Mesothelial cell of epicardium (in vitro differentiated cells): ENCODE measurements at regions not wholly inside any gene's neighbourhood (a gene's known extent, or its start where the extent isn't known, plus 50 kb on each side); places are given as distances from the start of the nearest gene placed in this dataset.

ENCODE experiments used
- DNase-seq, 2 experiments: peaks; one replicate each; pipeline ENCODE4 v3.0.0; 2021; ENCODE audit warnings: low spot score in 2 of 2; ENCODE audit not compliant: unreplicated experiment in 2 of 2
- H3K27ac Mint-ChIP-seq: 2 replicates; pipeline ENCODE4 v1.8.0; 2021; ENCODE audit warnings: mixed read lengths
- H3K27me3 Mint-ChIP-seq: 2 replicates; pipeline ENCODE4 v1.8.0; 2021; ENCODE audit warnings: low read depth, mixed read lengths
- H3K36me3 Mint-ChIP-seq: 2 replicates; pipeline ENCODE4 v1.8.0; 2021; ENCODE audit warnings: mixed read lengths
- H3K4me1 Mint-ChIP-seq: 2 replicates; pipeline ENCODE4 v1.8.0; 2021; ENCODE audit warnings: mixed read lengths
- H3K4me3 Mint-ChIP-seq: 2 replicates; pipeline ENCODE4 v1.8.0; 2021; ENCODE audit warnings: mild to moderate bottlenecking, moderate library complexity, mixed read lengths
- H3K9me3 Mint-ChIP-seq: 2 replicates; pipeline ENCODE4 v1.8.0; 2021; ENCODE audit warnings: mixed read lengths
- CTCF ChIP-seq: fragments of 200-600 bp; sonication (generic); IDR thresholded peaks from one replicate; pipeline ENCODE4 v1.5.0; 2021; ENCODE audit warnings: antibody characterized with exemption; ENCODE audit not compliant: unreplicated experiment

DNA sequence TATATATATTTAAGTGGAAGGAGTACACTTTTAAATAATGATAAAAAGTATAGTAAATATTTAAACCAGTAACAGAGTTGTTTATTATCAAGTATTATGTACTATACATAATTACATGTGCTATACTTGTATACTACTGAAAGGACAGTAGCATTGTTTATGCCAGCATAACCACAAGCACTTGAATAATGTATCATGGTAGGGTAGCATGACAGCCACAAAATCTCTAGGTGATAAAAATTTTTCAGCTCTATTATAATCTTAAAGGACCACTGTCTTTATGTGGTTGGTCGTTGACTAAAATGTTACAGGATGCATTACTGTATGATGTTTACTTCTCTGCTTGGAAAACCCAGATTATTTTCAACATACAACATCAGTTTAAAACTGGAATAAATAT, 349.2 kb downstream of the CASP12 start:
- H3K4me1 Mint-ChIP-seq: no peaks in the 10 kb centered on the region
- no peak overlapping the region for H3K27ac Mint-ChIP-seq
- no peaks in the 10 kb centered on the region for H3K36me3 Mint-ChIP-seq
- DNase-seq: no peak
- H3K4me3 Mint-ChIP-seq: no peak overlapping the region
- no peaks in the 10 kb centered on the region for H3K27me3 Mint-ChIP-seq
- TF ChIP-seq CTCF: no peak
- peaks cover 4% of the 10 kb centered on the region for H3K9me3 Mint-ChIP-seq

GRCh38 chr11:104547996-104548661, 350.1 kb downstream of the CASP12 start:
- Mint-ChIP-seq H3K27ac (no peak overlapping the region), H3K9me3 (peaks cover 8% of the 10 kb centered on the region), H3K27me3 (no peaks in the 10 kb centered on the region), H3K36me3 (no peaks in the 10 kb centered on the region), H3K4me1 (no peaks in the 10 kb centered on the region), H3K4me3 (no peak overlapping the region)
- TF ChIP-seq CTCF: no peak
- no peak for DNase-seq

GRCh38 chr11:104546501-104546900, 351.8 kb downstream of the CASP12 start:
- Mint-ChIP-seq H3K4me3 (no peak overlapping the region), H3K27me3 (no peaks in the 10 kb centered on the region), H3K27ac (no peak overlapping the region), H3K36me3 (no peaks in the 10 kb centered on the region), H3K4me1 (peaks cover under 1% of the 10 kb centered on the region), H3K9me3 (peaks cover 8% of the 10 kb centered on the region)
- DNase-seq: no peak
- TF ChIP-seq CTCF: no peak

- no peaks in the 10 kb centered on the region for H3K36me3 Mint-ChIP-seq
- no peak for TF ChIP-seq CTCF
These were observed 356.6 kb downstream of the CASP12 start for GRCh38 chr11:104541701-104542100.

DNA sequence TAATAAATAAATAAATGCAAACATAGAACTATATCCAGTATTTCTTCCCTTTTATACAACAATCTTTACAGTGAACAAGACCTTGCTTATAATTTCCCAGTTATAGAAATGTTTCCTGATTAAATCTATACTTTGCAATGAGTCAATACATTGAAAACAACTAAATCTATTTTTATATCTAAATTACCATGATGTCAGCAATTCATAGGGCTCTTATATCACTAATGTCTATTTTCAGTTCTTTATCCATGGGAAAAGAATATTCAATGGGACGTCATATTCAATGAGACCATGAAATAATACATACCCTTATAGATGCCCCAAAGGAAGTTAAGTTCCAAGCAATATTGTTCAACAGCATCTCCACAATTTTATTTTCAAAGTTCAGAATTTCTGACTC, 359.9 kb downstream of the CASP12 start:
- Mint-ChIP-seq H3K4me3 (no peak overlapping the region), H3K36me3 (no peaks in the 10 kb centered on the region)
- no peak for TF ChIP-seq CTCF

More at GRCh38 chr11:104541701-104542100, 356.6 kb downstream of the CASP12 start:
- H3K4me3 Mint-ChIP-seq: no peak overlapping the region
- H3K27ac Mint-ChIP-seq: no peak overlapping the region
- no peak for DNase-seq
- peaks cover 8% of the 10 kb centered on the region for H3K9me3 Mint-ChIP-seq
- H3K27me3 Mint-ChIP-seq: no peaks in the 10 kb centered on the region
- H3K4me1 Mint-ChIP-seq: peaks cover 13% of the 10 kb centered on the region

More for the DNA sequence above, 359.9 kb downstream of the CASP12 start:
- Mint-ChIP-seq H3K4me1 (peaks cover 17% of the 10 kb centered on the region), H3K27me3 (no peaks in the 10 kb centered on the region), H3K9me3 (no peaks in the 10 kb centered on the region), H3K27ac (no peak overlapping the region)
- no peak for DNase-seq
